Right lobe of liver (tissue), 4 donors: ENCODE measurements at regions not wholly inside any gene's neighbourhood (a gene's known extent, or its start where the extent isn't known, plus 50 kb on each side); places are given as distances from the start of the nearest gene placed in this dataset.

Experiments used
- CTCF ChIP-seq, 4 donors: fragments of 200-600 bp in 3 of 4; fragments of 450-650 bp in 1 of 4; IDR thresholded peaks; one replicate each; pipeline versions ENCODE4 v1.5.1 to v1.8.0; 2016 to 2022; ENCODE audit warnings: antibody characterized with exemption in 4 of 4, mild to moderate bottlenecking in 2 of 4
- POLR2A ChIP-seq: fragments of 450-650 bp; IDR thresholded peaks from one replicate; pipeline ENCODE4 v1.6.1; 2017; ENCODE audit warnings: antibody characterized with exemption, mild to moderate bottlenecking
- donor health status: DM: no; HTN: no; CAD: no.
- donor health status: DM: no; HTN: no; CAD: no.
- donor health status: DM: no; HTN: yes; CAD: no.

DNA sequence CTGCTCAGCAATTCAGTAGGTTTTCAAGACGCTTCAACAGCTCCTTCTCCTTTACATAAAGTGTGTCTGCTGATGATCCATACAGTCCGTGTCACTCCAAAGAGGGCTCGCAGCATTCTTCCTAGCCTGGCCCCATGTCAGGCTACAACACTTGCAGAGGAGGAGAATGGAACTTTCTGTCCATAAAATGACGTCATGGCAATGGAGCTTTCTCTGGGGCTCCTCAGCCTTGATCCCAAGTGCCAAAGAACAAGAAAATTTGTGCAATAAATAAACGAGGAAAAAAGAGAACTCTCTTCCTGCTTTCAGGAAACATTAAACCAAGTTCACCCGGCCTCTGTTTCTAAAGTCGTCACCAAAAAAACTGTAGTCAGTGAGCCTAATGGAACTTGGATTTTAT lies 199.5 kb upstream of the MEIS1 start:
- TF ChIP-seq CTCF (IDR thresholded peaks at IDR 0.05) (no peak), POLR2A (no peak)
